Fibroblast of lung (primary cell): ENCODE measurements at regions not wholly inside any gene's neighbourhood (a gene's known extent, or its start where the extent isn't known, plus 50 kb on each side); places are given as distances from the start of the nearest gene placed in this dataset.
"Not testable (repeated sequence)": the region's sequence is repeated elsewhere in the genome, so short reads cannot be mapped to it uniquely, and the experiment has no call there.

Experiments used
- DNase-seq, 2 donors: peaks; one replicate each; pipeline versions ENCODE4 v3.0.0 to v3.0.0-alpha.2; 2010; ENCODE audit warnings: low read depth in 2 of 2
- H2AFZ ChIP-seq: 2 replicates; pipeline ENCODE4 v1.5.1; 2012; ENCODE audit warnings: low read length, control low read depth, inconsistent platforms
- H3K27ac ChIP-seq: 2 replicates; pipeline ENCODE4 v1.5.1; 2011; ENCODE audit warnings: low read length, control low read depth; ENCODE audit not compliant: insufficient read depth
- H3K27me3 ChIP-seq: 2 replicates; pipeline ENCODE4 v1.5.1; 2011; ENCODE audit warnings: mild to moderate bottlenecking, low read length; ENCODE audit not compliant: control insufficient read depth, insufficient read depth
- H3K36me3 ChIP-seq: 2 replicates; pipeline ENCODE4 v1.5.1; 2011; ENCODE audit warnings: low read length; ENCODE audit not compliant: control insufficient read depth, insufficient read depth
- H3K4me1 ChIP-seq: 2 replicates; pipeline ENCODE4 v1.5.1; 2011; ENCODE audit warnings: low read length; ENCODE audit not compliant: control insufficient read depth, insufficient read depth; ENCODE audit errors: extremely low read depth
- H3K4me2 ChIP-seq: 2 replicates; pipeline ENCODE4 v1.5.1; 2011; ENCODE audit warnings: low read length, control low read depth; ENCODE audit not compliant: insufficient read depth; ENCODE audit errors: extremely low read depth
- H3K4me3 ChIP-seq, 4 experiments: fragments of 200-600 bp in 1 of 4; sonication (generic) in 1 of 4; replicated peaks in 1 of 4; 2 replicates each; pipeline ENCODE4 v1.5.1; 2011 to 2016; ENCODE audit warnings: low read length in 4 of 4, low read depth in 3 of 4, mild to moderate bottlenecking in 3 of 4, control low read depth in 2 of 4, inconsistent platforms in 1 of 4, mixed read lengths in 1 of 4; ENCODE audit not compliant: insufficient read depth in 1 of 4; ENCODE audit errors: control extremely low read depth in 1 of 4
- H3K79me2 ChIP-seq: 2 replicates; pipeline ENCODE4 v1.5.1; 2012; ENCODE audit warnings: mild to moderate bottlenecking, low read length, inconsistent platforms; ENCODE audit not compliant: control insufficient read depth, insufficient read depth
- H3K9ac ChIP-seq: 2 replicates; pipeline ENCODE4 v1.5.1; 2011; ENCODE audit warnings: mild to moderate bottlenecking, low read length, control low read depth; ENCODE audit not compliant: insufficient read depth
- H3K9me3 ChIP-seq: 2 replicates; pipeline ENCODE4 v1.5.1; 2012; ENCODE audit warnings: low read depth, low read length; ENCODE audit not compliant: control insufficient read depth, insufficient read depth
- H4K20me1 ChIP-seq: 2 replicates; pipeline ENCODE4 v1.5.1; 2011; ENCODE audit warnings: low read length; ENCODE audit not compliant: control insufficient read depth, insufficient read depth; ENCODE audit errors: extremely low read depth

DNA sequence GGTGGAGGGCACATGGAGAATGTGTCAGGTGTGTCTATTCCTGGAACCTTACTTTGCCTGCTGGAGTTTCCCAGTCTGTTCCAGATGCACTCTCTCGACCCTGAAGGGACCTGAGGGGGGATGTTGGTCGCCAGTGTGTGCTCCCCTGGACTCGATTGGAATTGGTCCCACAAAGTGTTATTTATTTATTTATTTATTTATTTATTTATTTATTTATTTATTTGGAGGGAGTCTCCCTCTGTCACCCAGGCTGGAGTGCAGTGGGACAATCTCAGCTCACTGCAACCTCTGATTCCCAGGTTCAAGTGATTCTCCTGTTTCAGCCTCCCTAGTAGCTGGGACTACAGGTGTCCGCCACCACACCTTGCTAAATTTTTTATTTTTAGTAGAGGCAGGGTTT, 329.1 kb upstream of the ZNF337 start:
- DNase-seq, H3K27ac ChIP-seq, H3K79me2 ChIP-seq, H3K9me3 ChIP-seq, H3K4me3 ChIP-seq, H3K36me3 ChIP-seq, H3K27me3 ChIP-seq, H3K9ac ChIP-seq, H2AFZ ChIP-seq, H3K4me1 ChIP-seq, H3K4me2 ChIP-seq, H4K20me1 ChIP-seq: not testable (repeated sequence)

- not testable (repeated sequence) for H3K4me2 ChIP-seq, H2AFZ ChIP-seq, H3K9me3 ChIP-seq, H3K27ac ChIP-seq, H3K79me2 ChIP-seq, H3K36me3 ChIP-seq, DNase-seq, H3K4me3 ChIP-seq, H4K20me1 ChIP-seq, H3K9ac ChIP-seq, H3K27me3 ChIP-seq, H3K4me1 ChIP-seq
Observed at GRCh38 chr20:26010942-26011276, 314.3 kb upstream of the ZNF337 start.

- peak overlapping the region; percentile 63 for H2AFZ ChIP-seq
Observed at GRCh38 chr20:26010224-26010941, 313.7 kb upstream of the ZNF337 start.

GRCh38 chr20:26009402-26010223, 313.0 kb upstream of the ZNF337 start:
- peak; percentile 94 to 95 for DNase-seq

More at GRCh38 chr20:26010224-26010941, 313.7 kb upstream of the ZNF337 start:
- peak overlapping the region; percentile 43 for H3K27ac ChIP-seq
- peak overlapping the region; percentile 61 for H3K9ac ChIP-seq
- H4K20me1 ChIP-seq, H3K79me2 ChIP-seq, H3K36me3 ChIP-seq, H3K27me3 ChIP-seq, H3K9me3 ChIP-seq, H3K4me1 ChIP-seq: not testable (repeated sequence)
- H3K4me2 ChIP-seq: peak overlapping the region; percentile 51
- DNase-seq: peak; percentile 11 to 44
- peak overlapping the region; percentile 38 to 81 (median 68) for H3K4me3 ChIP-seq

GRCh38 chr20:26008026-26008425, 311.4 kb upstream of the ZNF337 start:
- H3K4me2 ChIP-seq, H3K4me3 ChIP-seq, H3K9me3 ChIP-seq, H3K79me2 ChIP-seq, H3K9ac ChIP-seq, H3K4me1 ChIP-seq, H3K27ac ChIP-seq, H4K20me1 ChIP-seq, H3K36me3 ChIP-seq, H2AFZ ChIP-seq, H3K27me3 ChIP-seq, DNase-seq: not testable (repeated sequence)

More at GRCh38 chr20:26009402-26010223, 313.0 kb upstream of the ZNF337 start:
- not testable (repeated sequence) for H3K9me3 ChIP-seq, H4K20me1 ChIP-seq, H3K27me3 ChIP-seq, H3K4me1 ChIP-seq, H3K36me3 ChIP-seq, H3K79me2 ChIP-seq
- H3K4me2 ChIP-seq: peak overlapping the region; percentile 51
- H2AFZ ChIP-seq: peak overlapping the region; percentile 63
- H3K4me3 ChIP-seq: peak overlapping the region; percentile 38 to 81 (median 68)
- H3K27ac ChIP-seq: peak overlapping the region; percentile 43
- H3K9ac ChIP-seq: peak overlapping the region; percentile 61

GRCh38 chr20:26006164-26006563, 309.5 kb upstream of the ZNF337 start:
- H3K9ac ChIP-seq, H3K27me3 ChIP-seq, H3K9me3 ChIP-seq, H4K20me1 ChIP-seq, H3K79me2 ChIP-seq, H3K36me3 ChIP-seq, H3K4me3 ChIP-seq, H3K27ac ChIP-seq, H2AFZ ChIP-seq, H3K4me2 ChIP-seq, DNase-seq, H3K4me1 ChIP-seq: not testable (repeated sequence)
